Chondrocyte (in vitro differentiated cells): ENCODE measurements at regions not wholly inside any gene's neighbourhood (a gene's known extent, or its start where the extent isn't known, plus 50 kb on each side); places are given as distances from the start of the nearest gene placed in this dataset.

ENCODE experiments used
- DNase-seq: peaks from one replicate; pipeline ENCODE4 v3.0.0; 2021; ENCODE audit warnings: mixed read lengths, low spot score
- H3K27ac Mint-ChIP-seq: one replicate; pipeline ENCODE4 v1.8.0; 2021; ENCODE audit warnings: mild to moderate bottlenecking, moderate library complexity, mixed read lengths; ENCODE audit not compliant: unreplicated experiment
- H3K27me3 Mint-ChIP-seq: 2 replicates; pipeline ENCODE4 v1.8.0; 2021; ENCODE audit warnings: low read depth, mixed read lengths
- H3K36me3 Mint-ChIP-seq: 2 replicates; pipeline ENCODE4 v1.8.0; 2021; ENCODE audit warnings: low read depth, mixed read lengths
- H3K4me1 Mint-ChIP-seq: 2 replicates; pipeline ENCODE4 v1.8.0; 2021; ENCODE audit warnings: low read depth, mild to moderate bottlenecking, mixed read lengths
- H3K4me3 Mint-ChIP-seq: one replicate; pipeline ENCODE4 v1.8.0; 2021; ENCODE audit warnings: mild to moderate bottlenecking, moderate library complexity, mixed read lengths; ENCODE audit not compliant: unreplicated experiment
- H3K9me3 Mint-ChIP-seq: 2 replicates; pipeline ENCODE4 v1.8.0; 2021; ENCODE audit warnings: low read depth, mixed read lengths
- CTCF ChIP-seq: fragments of 200-600 bp; sonication (generic); IDR thresholded peaks from 2 replicates; pipeline ENCODE4 v1.5.0; 2021; ENCODE audit warnings: antibody characterized with exemption, mild to moderate bottlenecking, moderate library complexity

- peaks cover 24% of the 10 kb centered on the region for H3K36me3 Mint-ChIP-seq
- H3K4me1 Mint-ChIP-seq = no peaks in the 10 kb centered on the region
- no peak overlapping the region for H3K27ac Mint-ChIP-seq
- no peaks in the 10 kb centered on the region for H3K27me3 Mint-ChIP-seq
- H3K9me3 Mint-ChIP-seq = no peaks in the 10 kb centered on the region
- TF ChIP-seq CTCF = no peak
- DNase-seq = no peak
- no peak overlapping the region for H3K4me3 Mint-ChIP-seq
These were observed 61.0 kb upstream of the LYVE1 start for GRCh38 chr11:10629411-10630002.

- no peak overlapping the region for H3K27ac Mint-ChIP-seq
- DNase-seq = no peak
- TF ChIP-seq CTCF = no peak
- H3K9me3 Mint-ChIP-seq = no peaks in the 10 kb centered on the region
- H3K4me3 Mint-ChIP-seq = no peak overlapping the region
- peaks cover 26% of the 10 kb centered on the region for H3K36me3 Mint-ChIP-seq
- H3K4me1 Mint-ChIP-seq = no peaks in the 10 kb centered on the region
- no peaks in the 10 kb centered on the region for H3K27me3 Mint-ChIP-seq
These were observed 60.2 kb upstream of the LYVE1 start for GRCh38 chr11:10628508-10629236.

GRCh38 chr11:10627816-10628215 lies 59.4 kb upstream of the LYVE1 start:
- no peaks in the 10 kb centered on the region for H3K4me1 Mint-ChIP-seq
- H3K4me3 Mint-ChIP-seq = no peak overlapping the region
- no peak for DNase-seq
- H3K27ac Mint-ChIP-seq = no peak overlapping the region
- no peak for TF ChIP-seq CTCF
- peaks cover 27% of the 10 kb centered on the region for H3K36me3 Mint-ChIP-seq
- no peaks in the 10 kb centered on the region for H3K27me3 Mint-ChIP-seq
- no peaks in the 10 kb centered on the region for H3K9me3 Mint-ChIP-seq

GRCh38 chr11:10627291-10627690 lies 58.8 kb upstream of the LYVE1 start:
- H3K36me3 Mint-ChIP-seq = peaks cover 27% of the 10 kb centered on the region
- no peak overlapping the region for H3K27ac Mint-ChIP-seq
- no peaks in the 10 kb centered on the region for H3K9me3 Mint-ChIP-seq
- no peak overlapping the region for H3K4me3 Mint-ChIP-seq
- no peak for DNase-seq
- no peak for TF ChIP-seq CTCF
- no peaks in the 10 kb centered on the region for H3K27me3 Mint-ChIP-seq
- no peaks in the 10 kb centered on the region for H3K4me1 Mint-ChIP-seq

GRCh38 chr11:10625982-10626311 lies 57.5 kb upstream of the LYVE1 start:
- Mint-ChIP-seq H3K9me3 (no peaks in the 10 kb centered on the region), H3K36me3 (peaks cover 25% of the 10 kb centered on the region), H3K4me1 (no peaks in the 10 kb centered on the region), H3K4me3 (no peak overlapping the region), H3K27ac (no peak overlapping the region), H3K27me3 (no peaks in the 10 kb centered on the region)
- no peak for DNase-seq
- TF ChIP-seq CTCF = no peak
